ENCODE measurements at regions not wholly inside any gene's neighbourhood (a gene's known extent, or its start where the extent isn't known, plus 50 kb on each side); places are given as distances from the start of the nearest gene placed in this dataset.

GRCh38 chr21:38619992-38620479 lies 121.8 kb upstream of the ERG start:
- BruUV-seq (replicated peaks): no TSS peak
- ATAC-seq: no peak
- POLR2A ChIA-PET: no interaction called here

More at GRCh38 chr21:38619992-38620479, 121.8 kb upstream of the ERG start:
- 33% methylated on average over 9 of the region's 9 CpGs for WGBS (ENCODE audit: low lambda C conversion rate)
- H3K27me3 ChIP-seq (ENCODE audit: control insufficient read depth in 1 of 2, insufficient read depth in 2 of 2, low read length in 2 of 2): peaks cover 0 to 3% of the 10 kb centered on the region in 2 experiments; a peak in 2 of 5 replicates
- no peak overlapping the region for H3K4me2 ChIP-seq (ENCODE audit: low read depth, low read length)
- no peak overlapping the region for H3K27ac ChIP-seq (ENCODE audit: extremely low read length, insufficient read depth, low read length)
- no peaks in the 10 kb centered on the region for H4K20me1 ChIP-seq (ENCODE audit: insufficient read depth, low read length)
- H3K79me2 ChIP-seq (ENCODE audit: insufficient read depth, low read length): no peaks in the 10 kb centered on the region
- H3K4me3 ChIP-seq (replicated peaks in 1 of 3; ENCODE audit: insufficient read depth in 1 of 3, low read depth in 2 of 3, low read length in 3 of 3): no peak overlapping the region
- in situ Hi-C loops (cut with HindIII; ENCODE audit: extremely low pct_ligation_motif_present, low pct_unique_long_range_greater_than_20kb): no loop called here
- CTCF ChIA-PET (ENCODE audit: low intra/inter-chr PET ratio, low total read pairs): no interaction called here
- no peak for DNase-seq (ENCODE audit: low spot score)
- no peak overlapping the region for H2AFZ ChIP-seq (ENCODE audit: low read length)
- intact Hi-C loops (cut with micrococcal nuclease; ENCODE audit: unreplicated experiment): no loop called here
- peaks cover 25% of the 10 kb centered on the region; the same call in 1 of the 2 replicates for H3K4me1 ChIP-seq (ENCODE audit: insufficient read depth, low read length)
- no peaks in the 10 kb centered on the region for H3K9me3 ChIP-seq (ENCODE audit: low read length)
- FAIRE-seq: no peak
- no peaks in the 10 kb centered on the region for H3K36me3 ChIP-seq (replicated peaks in 1 of 2; ENCODE audit: control insufficient read depth in 1 of 2, insufficient read depth in 2 of 2, low read length in 2 of 2)
- no peak for TF ChIP-seq CENPBD1 (CRISPR knock-in tag; IDR thresholded peaks at IDR 0.05; ENCODE audit: borderline replicate concordance, low read depth)
- TF ChIP-seq ZSCAN21 (CRISPR knock-in tag; IDR thresholded peaks at IDR 0.05; ENCODE audit: borderline replicate concordance): no peak
- no peak for TF ChIP-seq ZNF101 (CRISPR knock-in tag; IDR thresholded peaks at IDR 0.05; ENCODE audit: borderline replicate concordance, low read depth)
- TF ChIP-seq ATF3 (CRISPR knock-in tag; IDR thresholded peaks at IDR 0.05): no peak
- TF ChIP-seq MED1 (CRISPR knock-in tag; IDR thresholded peaks at IDR 0.05): no peak
- no peak for TF ChIP-seq ZNF740 (CRISPR knock-in tag; IDR thresholded peaks at IDR 0.05)
- no peak for TF ChIP-seq ZNF143 (CRISPR knock-in tag; IDR thresholded peaks at IDR 0.05)
- TF ChIP-seq HMGXB3 (CRISPR knock-in tag; IDR thresholded peaks at IDR 0.05; ENCODE audit: borderline replicate concordance): no peak
- TF ChIP-seq KLF16 (CRISPR knock-in tag; IDR thresholded peaks at IDR 0.05): no peak
- no peak for TF ChIP-seq FOXA1 (IDR thresholded peaks at IDR 0.05)
- TF ChIP-seq FOXA1 (CRISPR knock-in tag; IDR thresholded peaks at IDR 0.05): no peak
- no peak for TF ChIP-seq MIER3 (CRISPR knock-in tag; IDR thresholded peaks at IDR 0.05; ENCODE audit: borderline replicate concordance)
- TF ChIP-seq THAP7 (CRISPR knock-in tag; IDR thresholded peaks at IDR 0.05): no peak
- no peak for TF ChIP-seq HNRNPUL1 (IDR thresholded peaks at IDR 0.05; ENCODE audit: low read depth, low read length)
- no peak for TF ChIP-seq ZNF414 (CRISPR knock-in tag; IDR thresholded peaks at IDR 0.05)
- TF ChIP-seq TAF1 (CRISPR knock-in tag; IDR thresholded peaks at IDR 0.05): no peak
- TF ChIP-seq MXD4 (CRISPR knock-in tag; IDR thresholded peaks at IDR 0.05): no peak
- TF ChIP-seq NR2F2 (IDR thresholded peaks at IDR 0.05; ENCODE audit: borderline replicate concordance, low read depth): no peak
- H3K9ac ChIP-seq (ENCODE audit: insufficient read depth, low read depth, low read length): no peak overlapping the region
